Liver (tissue), 8 donors: ENCODE measurements at regions not wholly inside any gene's neighbourhood (a gene's known extent, or its start where the extent isn't known, plus 50 kb on each side); places are given as distances from the start of the nearest gene placed in this dataset.

Source experiments
- DNase-seq: peaks from one replicate; pipeline ENCODE4 v3.0.0-alpha.2; 2017; ENCODE audit warnings: low spot score
- H3K27ac ChIP-seq, 2 donors: one replicate each; pipeline ENCODE4 v1.7.0; 2013; ENCODE audit warnings: inconsistent platforms in 2 of 2, low read length in 2 of 2, control low read depth in 1 of 2, low read depth in 1 of 2, mild to moderate bottlenecking in 1 of 2
- H3K27me3 ChIP-seq, 4 donors: one replicate each; pipeline versions ENCODE4 v1.6.1 to v1.7.0; 2013; ENCODE audit warnings: low read length in 3 of 4, inconsistent platforms in 1 of 4, mild to moderate bottlenecking in 1 of 4, moderate library complexity in 1 of 4; ENCODE audit not compliant: control insufficient read depth in 4 of 4, insufficient read depth in 4 of 4
- H3K36me3 ChIP-seq, 4 donors: one replicate each; pipeline versions ENCODE4 v1.6.1 to v1.7.0; 2013; ENCODE audit warnings: low read length in 3 of 4, mild to moderate bottlenecking in 3 of 4, low read depth in 1 of 4, moderate library complexity in 1 of 4; ENCODE audit not compliant: control insufficient read depth in 4 of 4, insufficient read depth in 3 of 4
- H3K4me1 ChIP-seq, 4 donors: one replicate each; pipeline versions ENCODE4 v1.6.1 to v1.7.0; 2013; ENCODE audit warnings: low read length in 3 of 4, mild to moderate bottlenecking in 3 of 4, moderate library complexity in 1 of 4; ENCODE audit not compliant: control insufficient read depth in 4 of 4, insufficient read depth in 4 of 4
- H3K4me3 ChIP-seq, 3 donors: one replicate each; pipeline versions ENCODE4 v1.6.1 to v1.7.0; 2013; ENCODE audit warnings: low read length in 3 of 3, control low read depth in 1 of 3, low read depth in 1 of 3, mild to moderate bottlenecking in 1 of 3
- H3K9ac ChIP-seq, 2 donors: one replicate each; pipeline ENCODE4 v1.7.0; 2013; ENCODE audit warnings: low read length in 2 of 2, mild to moderate bottlenecking in 2 of 2, moderate library complexity in 2 of 2, control low read depth in 1 of 2, low read depth in 1 of 2
- H3K9me3 ChIP-seq, 4 donors: one replicate each; pipeline versions ENCODE4 v1.6.1 to v1.7.0; 2013; ENCODE audit warnings: low read length in 3 of 4; ENCODE audit not compliant: control insufficient read depth in 4 of 4
- ATF3 ChIP-seq: IDR thresholded peaks from 2 replicates; pipeline ENCODE4 v1.6.1; 2016; ENCODE audit warnings: antibody characterized with exemption
- CTCF ChIP-seq: fragments of 150-350 bp; IDR thresholded peaks from 2 replicates; pipeline ENCODE4 v1.5.1; 2017; ENCODE audit warnings: improper control_type of control experiment, low read depth, low read length; ENCODE audit not compliant: missing input control
- EGR1 ChIP-seq, 2 donors: IDR thresholded peaks; 2 replicates each; pipeline ENCODE4 v1.6.1; 2016 to 2018; ENCODE audit warnings: antibody characterized with exemption in 2 of 2, low read depth in 2 of 2
- FOXA2 ChIP-seq: IDR thresholded peaks from 2 replicates; pipeline ENCODE4 v1.6.1; 2016; ENCODE audit warnings: antibody characterized with exemption
- GABPA ChIP-seq, 2 donors: IDR thresholded peaks in 1 of 2; conservative IDR thresholded peaks in 1 of 2; 2 replicates each; pipeline ENCODE4 v1.6.1; 2016; ENCODE audit warnings: antibody characterized with exemption in 2 of 2, mild to moderate bottlenecking in 1 of 2, moderate library complexity in 1 of 2
- HNF4A ChIP-seq, 2 donors: conservative IDR thresholded peaks; 2 replicates each; pipeline ENCODE4 v1.6.1; 2016; ENCODE audit warnings: antibody characterized with exemption in 2 of 2, mild to moderate bottlenecking in 2 of 2
- HNF4G ChIP-seq: IDR thresholded peaks from 2 replicates; pipeline ENCODE4 v1.6.1; 2016; ENCODE audit warnings: antibody characterized with exemption
- RAD21 ChIP-seq, 2 donors: IDR thresholded peaks; 2 replicates each; pipeline ENCODE4 v1.6.1; 2016; ENCODE audit warnings: antibody characterized with exemption in 2 of 2, mild to moderate bottlenecking in 2 of 2
- REST ChIP-seq: IDR thresholded peaks from 2 replicates; pipeline ENCODE4 v1.6.1; 2016; ENCODE audit warnings: antibody characterized with exemption, mild to moderate bottlenecking
- RXRA ChIP-seq, 2 donors: IDR thresholded peaks; 2 replicates each; pipeline ENCODE4 v1.6.1; 2017 to 2018; ENCODE audit warnings: antibody characterized with exemption in 2 of 2, mild to moderate bottlenecking in 1 of 2
- SP1 ChIP-seq: IDR thresholded peaks from 2 replicates; pipeline ENCODE4 v1.6.1; 2018; ENCODE audit warnings: antibody characterized with exemption, mild to moderate bottlenecking
- YY1 ChIP-seq: IDR thresholded peaks from 2 replicates; pipeline ENCODE4 v1.6.1; 2016; ENCODE audit warnings: antibody characterized with exemption, mild to moderate bottlenecking
- ZBTB33 ChIP-seq: IDR thresholded peaks from 2 replicates; pipeline ENCODE4 v1.6.1; 2016; ENCODE audit warnings: antibody characterized with exemption
- WGBS: extraction: QIAGEN DNeasy Blood & Tissue Kit; methylation state at CpG from one replicate; pipeline ENCODE4 v1.1.7; 2013; 5-methylcytosine and 5-hydroxymethylcytosine counted together
- donor health status: healthy.
- donor health status: healthy.
- donor health status: healthy.
- donor health status: healthy.
- donor health status: healthy.

GRCh38 chr20:60579941-60580515 lies 621.8 kb downstream of the CDH26 start (continued):
- TF ChIP-seq ZBTB33 (no peak), HNF4G (no peak)

- no peak for DNase-seq
- WGBS, result 70% methylated on average over 4 of the region's 4 CpGs
- H3K27ac ChIP-seq, result no peak overlapping the region
- H3K9ac ChIP-seq, result no peak overlapping the region
- H3K9me3 ChIP-seq, result no peaks in the 10 kb centered on the region
- H3K27me3 ChIP-seq, result peaks cover 0 to 5% (median 3%) of the 10 kb centered on the region in 4 donors
- H3K4me3 ChIP-seq, result no peak overlapping the region
- H3K4me1 ChIP-seq, result no peaks in the 10 kb centered on the region
- no peaks in the 10 kb centered on the region for H3K36me3 ChIP-seq
- TF ChIP-seq HNF4G (no peak), SP1 (no peak), CTCF (no peak), GABPA (IDR thresholded peaks at IDR 0.05 in 1 of 2, conservative IDR thresholded peaks at IDR 0.05 in 1 of 2) (no peak), EGR1 (IDR thresholded peaks at IDR 0.05; ENCODE audit: low read depth in 2 of 2) (no peak), REST (no peak), HNF4A (conservative IDR thresholded peaks at IDR 0.05) (no peak), FOXA2 (no peak), RAD21 (IDR thresholded peaks at IDR 0.05) (no peak), ATF3 (no peak), RXRA (IDR thresholded peaks at IDR 0.05) (no peak), YY1 (no peak)
Observed at GRCh38 chr20:60581606-60582115, 623.4 kb downstream of the CDH26 start.
